HepG2 (cell line): ENCODE measurements at regions not wholly inside any gene's neighbourhood (a gene's known extent, or its start where the extent isn't known, plus 50 kb on each side); places are given as distances from the start of the nearest gene placed in this dataset.

Experiments
- ATAC-seq: fragments of 200-7000 bp; cut with Tn5 transposase; 3 replicates; pipeline ENCODE4 v1.9.1; 2020; ENCODE audit warnings: mild to moderate bottlenecking, moderate library complexity
- BruUV-seq: library from RNA; stranded (reverse); fragments of 400-500 nt; replicated peaks from 2 replicates; lab custom pipeline; 2021; lab: Mats Ljungman, UMichigan
- CTCF ChIA-PET: fragments of 300-600 bp; formaldehyde crosslinking; extraction: SDS; loops from one replicate; lab custom pipeline; 2021; ENCODE audit warnings: low total read pairs, inconsistent platforms, low intra/inter-chr PET ratio; lab: Yijun Ruan, JAX
- POLR2A ChIA-PET: fragments of 350-600 bp; sonication (Branson Sonifier 250); formaldehyde crosslinking; loops from one replicate; lab custom pipeline; 2020; ENCODE audit warnings: antibody characterized with exemption, inconsistent platforms; lab: Yijun Ruan, JAX
- DNase-seq: peaks from one replicate; pipeline ENCODE4 v3.0.0-alpha.2; 2015; ENCODE audit warnings: low spot score
- FAIRE-seq: peaks from 3 replicates; lab custom pipeline; 2011; peaks lifted over from hg19 to GRCh38; lab: Jason Lieb, UNC
- H2AFZ ChIP-seq: one replicate; pipeline ENCODE4 v1.6.1; 2011; ENCODE audit warnings: low read length, inconsistent platforms
- H3K27ac ChIP-seq: fragments of 300-600 bp; 3 replicates; pipeline ENCODE4 v1.8.0; 2011; ENCODE audit warnings: mixed run types, mild to moderate bottlenecking, mixed read lengths, low read length, inconsistent platforms; ENCODE audit not compliant: insufficient read depth; ENCODE audit errors: extremely low read length
- H3K27me3 ChIP-seq, 2 experiments: fragments of 200-600 bp in 1 of 2; 2 replicates in 1 of 2; 3 replicates in 1 of 2; pipeline versions ENCODE4 v1.6.0 to v1.8.0; 2011; ENCODE audit warnings: low read length in 2 of 2, mild to moderate bottlenecking in 2 of 2, moderate library complexity in 2 of 2, inconsistent platforms in 1 of 2; ENCODE audit not compliant: insufficient read depth in 2 of 2, control insufficient read depth in 1 of 2
- H3K36me3 ChIP-seq, 2 experiments: fragments of 200-600 bp in 1 of 2; replicated peaks in 1 of 2; 2 replicates in 1 of 2; 3 replicates in 1 of 2; pipeline versions ENCODE4 v1.5.1 to v1.8.0; 2011; ENCODE audit warnings: low read length in 2 of 2, inconsistent platforms in 1 of 2; ENCODE audit not compliant: insufficient read depth in 2 of 2, control insufficient read depth in 1 of 2
- H3K4me1 ChIP-seq: 2 replicates; pipeline ENCODE4 v1.5.1; 2012; ENCODE audit warnings: low read length, inconsistent platforms; ENCODE audit not compliant: insufficient read depth
- H3K4me2 ChIP-seq: 2 replicates; pipeline ENCODE4 v1.6.0; 2011; ENCODE audit warnings: low read depth, low read length, inconsistent platforms
- H3K4me3 ChIP-seq, 3 experiments: fragments of 200-600 bp in 1 of 3; sonication (generic), shearing (Covaris generic) in 1 of 3; replicated peaks in 1 of 3; 2 replicates each; pipeline ENCODE4 v1.5.1; 2011 to 2016; ENCODE audit warnings: low read length in 3 of 3, inconsistent platforms in 2 of 3, low read depth in 2 of 3, mild to moderate bottlenecking in 2 of 3, control low read depth in 1 of 3, mixed read lengths in 1 of 3; ENCODE audit not compliant: insufficient read depth in 1 of 3
- H3K79me2 ChIP-seq: one replicate; pipeline ENCODE4 v1.6.1; 2011; ENCODE audit warnings: low read length, inconsistent platforms; ENCODE audit not compliant: insufficient read depth
- H3K9ac ChIP-seq: 2 replicates; pipeline ENCODE4 v1.6.0; 2011; ENCODE audit warnings: mild to moderate bottlenecking, low read depth, low read length, inconsistent platforms; ENCODE audit not compliant: insufficient read depth
- H3K9me3 ChIP-seq: 2 replicates; pipeline ENCODE4 v1.5.1; 2012; ENCODE audit warnings: mild to moderate bottlenecking, low read length
- H4K20me1 ChIP-seq: 2 replicates; pipeline ENCODE4 v1.6.0; 2011; ENCODE audit warnings: inconsistent platforms, mild to moderate bottlenecking, low read length, moderate library complexity; ENCODE audit not compliant: insufficient read depth
- FOXA3 ChIP-seq: IDR thresholded peaks from 2 replicates; pipeline ENCODE4 v1.6.1; 2016; ENCODE audit warnings: missing genetic modification reagents, missing compliant biosample characterization
- GATAD1 ChIP-seq: IDR thresholded peaks from 2 replicates; pipeline ENCODE4 v1.6.1; 2016; ENCODE audit warnings: missing genetic modification reagents, missing compliant biosample characterization
- JARID2 ChIP-seq: sonication (generic); formaldehyde crosslinking; IDR thresholded peaks from 2 replicates; pipeline ENCODE4 v1.8.1; 2023; ENCODE audit warnings: missing genetic modification reagents, inconsistent platforms; ENCODE audit not compliant: insufficient replicate concordance
- KDM5B ChIP-seq: sonication (generic); formaldehyde crosslinking; IDR thresholded peaks from 2 replicates; pipeline ENCODE4 v1.4.0; 2020; ENCODE audit warnings: missing genetic modification reagents, mild to moderate bottlenecking, borderline replicate concordance
- MTA1 ChIP-seq: sonication (generic); formaldehyde crosslinking; IDR thresholded peaks from 2 replicates; pipeline ENCODE4 v1.4.0; 2020; ENCODE audit warnings: missing genetic modification reagents, mild to moderate bottlenecking, borderline replicate concordance
- SCMH1 ChIP-seq: sonication (generic); formaldehyde crosslinking; IDR thresholded peaks from 2 replicates; pipeline ENCODE4 v1.9.0; 2021; ENCODE audit warnings: missing genetic modification reagents, mild to moderate bottlenecking, borderline replicate concordance
- SRSF9 ChIP-seq: fragments of 200-400 bp; formaldehyde crosslinking; IDR thresholded peaks from 2 replicates; pipeline ENCODE4 v1.6.1; 2018; ENCODE audit warnings: borderline replicate concordance, mild to moderate bottlenecking, low read depth, low read length; ENCODE audit not compliant: insufficient read depth, poor library complexity, severe bottlenecking
- ZNF552 ChIP-seq: sonication (generic); formaldehyde crosslinking; IDR thresholded peaks from 2 replicates; pipeline ENCODE4 v1.9.0; 2022; ENCODE audit warnings: missing genetic modification reagents, mild to moderate bottlenecking, borderline replicate concordance
- WGBS: methylation state at CpG from one replicate; pipeline ENCODE4 v1.1.6; 2017; ENCODE audit warnings: low lambda C conversion rate; 5-methylcytosine and 5-hydroxymethylcytosine counted together
- in situ Hi-C: cut with HindIII; loops from 2 replicates; pipeline ENCODE4 v1.10.0; 2017; ENCODE audit warnings: low pct_unique_long_range_greater_than_20kb; ENCODE audit not compliant: extremely low pct_ligation_motif_present
- intact Hi-C: fragments of 100-400 bp; cut with micrococcal nuclease; formaldehyde crosslinking; loops from one replicate; pipeline ENCODE4 v1.10.0; 2022; ENCODE audit not compliant: unreplicated experiment
- TF ChIP-seq, protein P1 (sequence below): sonication (generic); formaldehyde crosslinking; conservative IDR thresholded peaks from 2 replicates; pipeline ENCODE4 v1.4.0; 2020; ENCODE audit warnings: mild to moderate bottlenecking, missing genetic modification reagents, moderate library complexity
- TF ChIP-seq, protein P2 (sequence below): IDR thresholded peaks from 2 replicates; pipeline ENCODE4 v1.6.1; 2016; ENCODE audit warnings: missing compliant biosample characterization, missing genetic modification reagents, borderline replicate concordance
- TF ChIP-seq, protein P3 (sequence below): sonication (generic); formaldehyde crosslinking; IDR thresholded peaks from 2 replicates; pipeline ENCODE4 v1.5.1; 2020; ENCODE audit warnings: mild to moderate bottlenecking, moderate library complexity, missing genetic modification reagents

- no peak overlapping the region for H3K27ac ChIP-seq
- in situ Hi-C loops, result no loop called here
- H3K27me3 ChIP-seq, result no peaks in the 10 kb centered on the region
- ATAC-seq, result no peak
- H3K4me1 ChIP-seq, result no peaks in the 10 kb centered on the region
- WGBS, result 35% methylated on average over 1 of the region's 1 CpG
- DNase-seq, result no peak
- no peaks in the 10 kb centered on the region for H3K36me3 ChIP-seq
- POLR2A ChIA-PET, result no interaction called here
- no peaks in the 10 kb centered on the region for H3K9me3 ChIP-seq
- no peak overlapping the region for H2AFZ ChIP-seq
- no peak for FAIRE-seq
- BruUV-seq, result no TSS peak
- no peaks in the 10 kb centered on the region for H3K79me2 ChIP-seq
- H3K4me3 ChIP-seq, result no peak overlapping the region
- CTCF ChIA-PET, result no interaction called here
- TF ChIP-seq, protein P1, sequence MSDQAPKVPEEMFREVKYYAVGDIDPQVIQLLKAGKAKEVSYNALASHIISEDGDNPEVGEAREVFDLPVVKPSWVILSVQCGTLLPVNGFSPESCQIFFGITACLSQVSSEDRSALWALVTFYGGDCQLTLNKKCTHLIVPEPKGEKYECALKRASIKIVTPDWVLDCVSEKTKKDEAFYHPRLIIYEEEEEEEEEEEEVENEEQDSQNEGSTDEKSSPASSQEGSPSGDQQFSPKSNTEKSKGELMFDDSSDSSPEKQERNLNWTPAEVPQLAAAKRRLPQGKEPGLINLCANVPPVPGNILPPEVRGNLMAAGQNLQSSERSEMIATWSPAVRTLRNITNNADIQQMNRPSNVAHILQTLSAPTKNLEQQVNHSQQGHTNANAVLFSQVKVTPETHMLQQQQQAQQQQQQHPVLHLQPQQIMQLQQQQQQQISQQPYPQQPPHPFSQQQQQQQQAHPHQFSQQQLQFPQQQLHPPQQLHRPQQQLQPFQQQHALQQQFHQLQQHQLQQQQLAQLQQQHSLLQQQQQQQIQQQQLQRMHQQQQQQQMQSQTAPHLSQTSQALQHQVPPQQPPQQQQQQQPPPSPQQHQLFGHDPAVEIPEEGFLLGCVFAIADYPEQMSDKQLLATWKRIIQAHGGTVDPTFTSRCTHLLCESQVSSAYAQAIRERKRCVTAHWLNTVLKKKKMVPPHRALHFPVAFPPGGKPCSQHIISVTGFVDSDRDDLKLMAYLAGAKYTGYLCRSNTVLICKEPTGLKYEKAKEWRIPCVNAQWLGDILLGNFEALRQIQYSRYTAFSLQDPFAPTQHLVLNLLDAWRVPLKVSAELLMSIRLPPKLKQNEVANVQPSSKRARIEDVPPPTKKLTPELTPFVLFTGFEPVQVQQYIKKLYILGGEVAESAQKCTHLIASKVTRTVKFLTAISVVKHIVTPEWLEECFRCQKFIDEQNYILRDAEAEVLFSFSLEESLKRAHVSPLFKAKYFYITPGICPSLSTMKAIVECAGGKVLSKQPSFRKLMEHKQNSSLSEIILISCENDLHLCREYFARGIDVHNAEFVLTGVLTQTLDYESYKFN, result no peak
- TF ChIP-seq SCMH1, result no peak
- no peak for TF ChIP-seq GATAD1 (CRISPR knock-in tag)
- TF ChIP-seq FOXA3 (CRISPR knock-in tag), result no peak
- TF ChIP-seq SRSF9, result no peak
- no peak for TF ChIP-seq ZNF552 (CRISPR knock-in tag)
- no peak for TF ChIP-seq MTA1 (CRISPR knock-in tag)
- TF ChIP-seq, protein P2, sequence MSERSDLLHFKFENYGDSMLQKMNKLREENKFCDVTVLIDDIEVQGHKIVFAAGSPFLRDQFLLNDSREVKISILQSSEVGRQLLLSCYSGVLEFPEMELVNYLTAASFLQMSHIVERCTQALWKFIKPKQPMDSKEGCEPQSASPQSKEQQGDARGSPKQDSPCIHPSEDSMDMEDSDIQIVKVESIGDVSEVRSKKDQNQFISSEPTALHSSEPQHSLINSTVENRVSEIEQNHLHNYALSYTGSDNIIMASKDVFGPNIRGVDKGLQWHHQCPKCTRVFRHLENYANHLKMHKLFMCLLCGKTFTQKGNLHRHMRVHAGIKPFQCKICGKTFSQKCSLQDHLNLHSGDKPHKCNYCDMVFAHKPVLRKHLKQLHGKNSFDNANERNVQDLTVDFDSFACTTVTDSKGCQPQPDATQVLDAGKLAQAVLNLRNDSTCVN (CRISPR knock-in tag), result no peak
- no peak for TF ChIP-seq KDM5B (CRISPR knock-in tag)
- TF ChIP-seq, protein P3, sequence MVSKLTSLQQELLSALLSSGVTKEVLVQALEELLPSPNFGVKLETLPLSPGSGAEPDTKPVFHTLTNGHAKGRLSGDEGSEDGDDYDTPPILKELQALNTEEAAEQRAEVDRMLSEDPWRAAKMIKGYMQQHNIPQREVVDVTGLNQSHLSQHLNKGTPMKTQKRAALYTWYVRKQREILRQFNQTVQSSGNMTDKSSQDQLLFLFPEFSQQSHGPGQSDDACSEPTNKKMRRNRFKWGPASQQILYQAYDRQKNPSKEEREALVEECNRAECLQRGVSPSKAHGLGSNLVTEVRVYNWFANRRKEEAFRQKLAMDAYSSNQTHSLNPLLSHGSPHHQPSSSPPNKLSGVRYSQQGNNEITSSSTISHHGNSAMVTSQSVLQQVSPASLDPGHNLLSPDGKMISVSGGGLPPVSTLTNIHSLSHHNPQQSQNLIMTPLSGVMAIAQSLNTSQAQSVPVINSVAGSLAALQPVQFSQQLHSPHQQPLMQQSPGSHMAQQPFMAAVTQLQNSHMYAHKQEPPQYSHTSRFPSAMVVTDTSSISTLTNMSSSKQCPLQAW (CRISPR knock-in tag), result no peak
- TF ChIP-seq JARID2 (CRISPR knock-in tag), result no peak
- TF ChIP-seq, all 625 proteins: peak for 0
- H3K4me2 ChIP-seq, result no peak overlapping the region
- intact Hi-C loops, result no loop called here
- H3K9ac ChIP-seq, result no peak overlapping the region
- no peaks in the 10 kb centered on the region for H4K20me1 ChIP-seq
Measured at GRCh38 chr12:62082448-62082847, 177.8 kb upstream of the USP15 start.
